HG02571 (cell line): ENCODE measurements at regions not wholly inside any gene's neighbourhood (a gene's known extent, or its start where the extent isn't known, plus 50 kb on each side); places are given as distances from the start of the nearest gene placed in this dataset.

Experiments used
- ATAC-seq: cut with Tn5 transposase; IDR thresholded peaks from one replicate; pipeline ENCODE4 v1.9.1; 2021; ENCODE audit warnings: mild to moderate bottlenecking, moderate library complexity; ENCODE audit not compliant: unreplicated experiment

GRCh38 chr11:42161886-42162285 is 702.4 kb upstream of the LRRC4C start:
- ATAC-seq: no peak

- ATAC-seq: no peak
These were observed 709.7 kb upstream of the LRRC4C start for GRCh38 chr11:42169191-42169590.

GRCh38 chr11:42170601-42171000 is 711.1 kb upstream of the LRRC4C start:
- no peak for ATAC-seq

GRCh38 chr11:42171046-42171445 is 711.6 kb upstream of the LRRC4C start:
- no peak for ATAC-seq

- ATAC-seq: no peak
These were observed 713.0 kb upstream of the LRRC4C start for GRCh38 chr11:42172441-42172840.

- ATAC-seq: no peak
These were observed 715.8 kb upstream of the LRRC4C start for GRCh38 chr11:42175203-42175602.

GRCh38 chr11:42179216-42179615 is 719.8 kb upstream of the LRRC4C start:
- no peak for ATAC-seq

GRCh38 chr11:42195289-42196013 is 736.0 kb upstream of the LRRC4C start:
- no peak for ATAC-seq

- ATAC-seq: no peak
These were observed 740.9 kb upstream of the LRRC4C start for GRCh38 chr11:42200311-42200710.

GRCh38 chr11:42201603-42202148 is 742.2 kb upstream of the LRRC4C start:
- no peak for ATAC-seq

GRCh38 chr11:42205518-42205917 is 746.1 kb upstream of the LRRC4C start:
- ATAC-seq: no peak

- ATAC-seq: no peak
These were observed 766.2 kb upstream of the LRRC4C start for GRCh38 chr11:42225664-42226063.

- no peak for ATAC-seq
These were observed 773.2 kb upstream of the LRRC4C start for GRCh38 chr11:42232673-42233072.

- ATAC-seq: no peak
These were observed 775.0 kb upstream of the LRRC4C start for GRCh38 chr11:42234451-42234951.

GRCh38 chr11:42237701-42238235 is 778.3 kb upstream of the LRRC4C start:
- no peak for ATAC-seq

GRCh38 chr11:42239188-42239587 is 779.7 kb upstream of the LRRC4C start:
- no peak for ATAC-seq

GRCh38 chr11:42243385-42243784 is 783.9 kb upstream of the LRRC4C start:
- no peak for ATAC-seq

GRCh38 chr11:42244376-42244775 is 784.9 kb upstream of the LRRC4C start:
- no peak for ATAC-seq

GRCh38 chr11:42249401-42249800 is 789.9 kb upstream of the LRRC4C start:
- ATAC-seq: no peak

GRCh38 chr11:42249956-42250355 is 790.5 kb upstream of the LRRC4C start:
- no peak for ATAC-seq

GRCh38 chr11:42251984-42252383 is 792.5 kb upstream of the LRRC4C start:
- no peak for ATAC-seq

GRCh38 chr11:42253156-42253555 is 793.7 kb upstream of the LRRC4C start:
- ATAC-seq: no peak
